MM.1S (cell line): ENCODE measurements at regions not wholly inside any gene's neighbourhood (a gene's known extent, or its start where the extent isn't known, plus 50 kb on each side); places are given as distances from the start of the nearest gene placed in this dataset.
"Not testable (repeated sequence)": the region's sequence is repeated elsewhere in the genome, so short reads cannot be mapped to it uniquely, and the experiment has no call there.

Experiments used
- DNase-seq: peaks from one replicate; pipeline ENCODE4 v3.0.0-alpha.2; 2015
- H2AFZ ChIP-seq: fragments of 300-600 bp; sonication (generic); 2 replicates; pipeline ENCODE4 v1.6.0; 2016; ENCODE audit warnings: antibody characterized with exemption, low read length
- H3F3A ChIP-seq: fragments of 300-600 bp; sonication (generic); 2 replicates; pipeline ENCODE4 v1.6.1; 2016; ENCODE audit warnings: mild to moderate bottlenecking, antibody characterized with exemption, low read length, moderate library complexity, mixed read lengths; ENCODE audit not compliant: insufficient read depth
- H3K27ac ChIP-seq: fragments of 300-600 bp; sonication (generic); 2 replicates; pipeline ENCODE4 v1.5.1; 2016; ENCODE audit warnings: mild to moderate bottlenecking, low read length
- H3K27me3 ChIP-seq: fragments of 300-600 bp; sonication (generic); replicated peaks from 2 replicates; pipeline ENCODE4 v1.6.0; 2016; ENCODE audit warnings: low read length; ENCODE audit not compliant: insufficient read depth
- H3K36me3 ChIP-seq: fragments of 300-600 bp; sonication (generic); replicated peaks from 2 replicates; pipeline ENCODE4 v1.6.1; 2016; ENCODE audit warnings: mild to moderate bottlenecking, low read length, mixed read lengths; ENCODE audit not compliant: insufficient read depth
- H3K4me1 ChIP-seq: fragments of 300-600 bp; sonication (generic); 2 replicates; pipeline ENCODE4 v1.6.1; 2016; ENCODE audit warnings: low read length, mixed read lengths
- H3K4me2 ChIP-seq: fragments of 300-600 bp; sonication (generic); 2 replicates; pipeline ENCODE4 v1.6.0; 2016; ENCODE audit warnings: low read depth, low read length
- H3K4me3 ChIP-seq: fragments of 300-600 bp; sonication (generic); 2 replicates; pipeline ENCODE4 v1.5.1; 2016; ENCODE audit warnings: low read length, mixed read lengths
- H3K79me2 ChIP-seq: fragments of 300-600 bp; sonication (generic); 2 replicates; pipeline ENCODE4 v1.6.1; 2016; ENCODE audit warnings: mixed run types, low read length, mixed read lengths
- H3K9ac ChIP-seq: fragments of 300-600 bp; sonication (generic); 2 replicates; pipeline ENCODE4 v1.6.1; 2016; ENCODE audit warnings: low read length, mixed read lengths
- H3K9me2 ChIP-seq: fragments of 300-600 bp; sonication (generic); replicated peaks from 2 replicates; pipeline ENCODE4 v1.6.1; 2016; ENCODE audit warnings: mild to moderate bottlenecking, low read length, mixed read lengths; ENCODE audit not compliant: insufficient read depth
- H3K9me3 ChIP-seq: fragments of 300-600 bp; sonication (generic); replicated peaks from 2 replicates; pipeline ENCODE4 v1.6.1; 2016; ENCODE audit warnings: mild to moderate bottlenecking, low read length, mixed read lengths; ENCODE audit not compliant: insufficient read depth
- H4K20me1 ChIP-seq: fragments of 300-600 bp; sonication (generic); 2 replicates; pipeline ENCODE4 v1.6.1; 2016; ENCODE audit warnings: mild to moderate bottlenecking, low read length, moderate library complexity, mixed read lengths; ENCODE audit not compliant: insufficient read depth
- CTCF ChIP-seq: fragments of 300-600 bp; sonication (generic); IDR thresholded peaks from 2 replicates; pipeline ENCODE4 v1.5.1; 2016; ENCODE audit warnings: antibody characterized with exemption, low read length, mixed read lengths
- EZH2 ChIP-seq: fragments of 300-600 bp; sonication (generic); optimal IDR thresholded peaks from 2 replicates; pipeline ENCODE3; 2017; ENCODE audit warnings: low read depth, mild to moderate bottlenecking, antibody characterized with exemption, low read length, mixed read lengths
- EZH2phosphoT487 ChIP-seq: fragments of 300-600 bp; sonication (generic); IDR thresholded peaks from 2 replicates; pipeline ENCODE4 v1.6.1; 2018; ENCODE audit warnings: antibody characterized with exemption, low read length

DNA sequence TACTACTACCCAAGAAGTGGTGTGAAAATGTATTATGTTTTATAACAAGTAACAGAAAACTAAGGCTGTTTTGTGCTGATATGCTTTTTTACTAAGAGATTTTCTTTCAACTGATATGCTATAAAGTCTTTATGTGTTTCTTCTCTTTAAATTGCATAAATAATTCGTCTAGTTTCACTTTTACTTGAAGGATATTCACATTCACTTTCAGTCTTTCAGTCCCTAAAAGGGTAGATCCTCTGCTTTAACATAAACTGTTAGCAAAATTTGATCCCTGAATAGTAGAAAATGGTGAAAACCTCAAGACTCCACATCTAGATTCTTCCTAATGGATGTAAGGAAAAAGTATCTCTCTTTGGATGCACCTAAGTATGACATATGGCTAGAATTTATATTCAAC, 69.0 kb upstream of the FST start:
- H3K79me2 ChIP-seq: no peaks in the 10 kb centered on the region
- H2AFZ ChIP-seq: no peak overlapping the region
- no peak overlapping the region for H3K4me3 ChIP-seq
- no peak overlapping the region for H3K27ac ChIP-seq
- H4K20me1 ChIP-seq: no peaks in the 10 kb centered on the region
- no peaks in the 10 kb centered on the region for H3K9me2 ChIP-seq
- no peaks in the 10 kb centered on the region for H3F3A ChIP-seq
- H3K4me1 ChIP-seq: no peaks in the 10 kb centered on the region
- no peaks in the 10 kb centered on the region for H3K36me3 ChIP-seq
- DNase-seq: no peak
- H3K4me2 ChIP-seq: no peak overlapping the region
- no peaks in the 10 kb centered on the region for H3K27me3 ChIP-seq
- no peak overlapping the region for H3K9ac ChIP-seq
- H3K9me3 ChIP-seq: no peaks in the 10 kb centered on the region
- TF ChIP-seq EZH2 (no peak), CTCF (no peak), EZH2phosphoT487 (no peak)

GRCh38 chr5:53412499-53412898, 67.9 kb upstream of the FST start:
- H3K4me2 ChIP-seq, H3K4me1 ChIP-seq, H3K27me3 ChIP-seq, H3K79me2 ChIP-seq, H3K27ac ChIP-seq, H3K9me2 ChIP-seq, H3K36me3 ChIP-seq, H3F3A ChIP-seq, H3K9me3 ChIP-seq, H4K20me1 ChIP-seq, DNase-seq, H3K4me3 ChIP-seq, H2AFZ ChIP-seq, H3K9ac ChIP-seq: not testable (repeated sequence)

DNA sequence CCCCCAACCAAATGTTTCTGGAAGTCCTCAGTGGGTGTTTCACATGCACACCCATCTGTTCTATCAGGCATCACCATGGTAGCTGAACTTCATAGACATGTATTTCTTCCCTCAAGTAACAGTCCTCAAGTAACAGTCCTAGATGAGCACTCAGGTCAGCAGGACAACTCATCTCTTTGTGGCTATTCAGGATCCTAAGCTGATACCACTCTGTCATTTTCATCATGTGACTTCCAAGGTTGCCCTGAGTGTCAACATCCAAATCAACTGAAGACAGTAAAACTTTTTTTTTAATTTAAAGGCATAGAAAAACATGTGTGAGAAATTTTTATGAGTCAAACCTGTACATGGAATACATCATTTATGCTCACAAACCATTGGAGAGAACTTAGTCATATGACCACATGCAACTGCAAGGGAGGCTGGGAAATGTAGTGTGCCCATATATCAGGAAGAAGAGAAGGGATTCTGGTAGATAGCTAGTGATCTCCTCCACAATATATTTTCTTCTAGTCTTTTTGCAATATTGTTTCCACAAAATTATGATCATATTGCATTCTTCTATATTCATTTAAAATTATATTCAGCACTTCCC, 64.2 kb upstream of the FST start:
- Histone ChIP-seq H3K79me2 (no peaks in the 10 kb centered on the region), H3K4me2 (no peak overlapping the region), H3K27me3 (no peaks in the 10 kb centered on the region), H3K36me3 (no peaks in the 10 kb centered on the region), H3K9me3 (no peaks in the 10 kb centered on the region), H2AFZ (no peak overlapping the region), H3K9me2 (no peaks in the 10 kb centered on the region), H3K4me3 (no peak overlapping the region), H3F3A (no peaks in the 10 kb centered on the region), H3K4me1 (no peaks in the 10 kb centered on the region), H3K9ac (no peak overlapping the region), H3K27ac (no peak overlapping the region), H4K20me1 (no peaks in the 10 kb centered on the region)
- no peak for TF ChIP-seq CTCF
- TF ChIP-seq EZH2: no peak
- no peak for TF ChIP-seq EZH2phosphoT487
- no peak for DNase-seq

DNA sequence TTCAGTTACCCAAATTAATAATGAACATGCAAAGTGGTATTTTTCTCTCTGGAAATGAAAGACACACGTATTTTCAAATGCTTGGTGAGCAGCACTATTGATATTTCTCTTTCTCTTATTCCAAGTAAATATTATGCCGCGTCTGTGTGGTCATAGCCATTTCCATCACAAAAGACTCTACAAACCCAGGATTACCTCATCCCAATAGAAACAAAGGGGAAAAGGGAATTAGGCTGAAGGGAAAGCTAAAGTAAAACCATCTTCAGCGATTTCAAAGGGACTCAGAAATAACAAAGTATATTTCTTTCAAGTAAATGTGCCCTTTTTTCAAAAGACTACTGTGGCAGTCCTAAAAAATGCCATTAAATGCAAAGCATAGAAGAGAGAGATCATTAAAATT, 62.0 kb upstream of the FST start:
- Histone ChIP-seq H3K9ac (no peak overlapping the region), H3K9me3 (no peaks in the 10 kb centered on the region), H3K36me3 (no peaks in the 10 kb centered on the region), H3K9me2 (no peaks in the 10 kb centered on the region), H3K4me3 (no peak overlapping the region), H3K79me2 (no peaks in the 10 kb centered on the region), H3K27ac (no peak overlapping the region), H3K27me3 (no peaks in the 10 kb centered on the region), H4K20me1 (no peaks in the 10 kb centered on the region), H3K4me2 (no peak overlapping the region), H3F3A (no peaks in the 10 kb centered on the region), H3K4me1 (no peaks in the 10 kb centered on the region), H2AFZ (no peak overlapping the region)
- no peak for DNase-seq
- TF ChIP-seq EZH2 (no peak), EZH2phosphoT487 (no peak), CTCF (no peak)
